HG03060 (cell line): ENCODE measurements at regions not wholly inside any gene's neighbourhood (a gene's known extent, or its start where the extent isn't known, plus 50 kb on each side); places are given as distances from the start of the nearest gene placed in this dataset.
"Not testable (repeated sequence)": the region's sequence is repeated elsewhere in the genome, so short reads cannot be mapped to it uniquely, and the experiment has no call there.

Experiments used
- ATAC-seq: cut with Tn5 transposase; IDR thresholded peaks from one replicate; pipeline ENCODE4 v1.9.1; 2021; ENCODE audit warnings: low read depth, moderate number of reproducible peaks; ENCODE audit not compliant: unreplicated experiment

DNA sequence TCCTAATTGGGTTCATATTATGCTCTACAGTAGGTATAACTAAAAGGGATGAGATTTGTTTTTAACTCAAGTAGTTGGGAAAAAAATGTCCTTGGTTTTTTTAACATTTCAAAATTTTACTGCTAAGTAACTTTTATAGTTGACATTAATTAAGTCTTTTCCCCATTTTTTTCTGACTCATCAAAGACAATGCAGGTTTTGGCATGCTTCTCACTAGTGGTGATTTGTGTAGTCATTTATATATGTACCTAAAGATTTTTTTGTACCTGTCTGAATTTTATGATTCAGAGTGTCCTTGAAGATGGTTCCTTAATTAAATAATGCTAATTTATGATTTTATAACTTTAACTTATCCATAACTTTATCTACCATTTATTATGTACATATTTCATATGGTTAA lies 882.3 kb upstream of the TMEFF2 start:
- ATAC-seq: no peak

DNA sequence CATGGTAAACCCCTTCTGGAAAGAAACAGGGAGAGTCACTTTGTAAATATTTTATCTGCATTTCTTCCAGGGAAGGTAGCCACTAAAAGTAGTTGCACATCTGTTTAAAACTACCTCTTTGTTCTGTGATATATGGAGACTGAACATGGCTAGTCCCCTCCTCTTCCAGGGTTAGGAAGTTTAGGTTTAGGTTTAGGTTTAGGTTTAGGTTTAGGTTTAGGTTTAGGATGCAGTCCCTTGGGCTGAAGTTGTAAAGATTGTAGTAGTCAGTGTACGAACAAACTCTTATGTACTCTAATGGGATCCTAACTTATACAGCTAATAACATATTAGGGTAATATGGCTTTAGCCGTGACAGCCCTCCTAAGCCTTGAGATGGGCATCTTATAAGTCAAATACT lies 880.2 kb upstream of the TMEFF2 start:
- ATAC-seq: no peak

DNA sequence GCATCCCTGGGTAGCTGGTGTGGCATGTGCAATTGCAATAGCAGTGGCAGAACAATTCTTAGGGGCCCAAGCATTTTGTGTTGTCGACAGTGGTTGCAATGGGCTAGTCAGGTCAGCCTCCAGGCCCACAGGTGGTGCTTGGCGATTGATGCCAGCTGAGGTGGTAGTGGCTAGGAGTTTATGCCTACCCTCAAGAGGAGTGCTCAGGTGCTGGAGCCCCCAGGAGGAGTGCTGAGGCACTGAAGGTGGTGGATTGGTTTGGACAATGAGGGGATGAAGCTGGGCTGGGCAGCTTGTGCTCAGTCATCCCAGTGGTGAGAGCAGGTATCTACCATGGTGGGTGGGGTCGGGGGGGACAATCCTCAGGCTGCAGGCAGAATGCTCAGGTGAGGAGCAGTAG lies 877.9 kb upstream of the TMEFF2 start:
- no peak for ATAC-seq

DNA sequence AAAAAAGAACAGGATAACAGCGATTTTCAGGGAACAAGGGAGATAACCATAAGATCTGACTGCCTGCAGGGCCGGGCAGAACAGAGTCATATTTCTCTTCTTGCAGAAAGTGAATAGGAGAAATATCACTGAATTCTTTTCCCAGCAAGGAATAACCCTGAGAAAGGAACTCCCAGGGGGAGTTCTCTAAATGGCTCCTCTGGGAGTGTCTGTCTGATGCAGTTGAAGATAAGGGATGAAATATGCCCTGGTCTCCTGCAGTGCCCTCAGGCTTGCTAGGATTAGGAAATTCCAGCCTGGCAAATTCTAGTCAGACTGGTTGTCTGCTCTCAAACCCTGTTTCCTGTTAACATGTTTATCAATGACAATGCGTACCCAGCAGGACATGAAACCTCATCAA lies 830.8 kb upstream of the TMEFF2 start:
- not testable (repeated sequence) for ATAC-seq

DNA sequence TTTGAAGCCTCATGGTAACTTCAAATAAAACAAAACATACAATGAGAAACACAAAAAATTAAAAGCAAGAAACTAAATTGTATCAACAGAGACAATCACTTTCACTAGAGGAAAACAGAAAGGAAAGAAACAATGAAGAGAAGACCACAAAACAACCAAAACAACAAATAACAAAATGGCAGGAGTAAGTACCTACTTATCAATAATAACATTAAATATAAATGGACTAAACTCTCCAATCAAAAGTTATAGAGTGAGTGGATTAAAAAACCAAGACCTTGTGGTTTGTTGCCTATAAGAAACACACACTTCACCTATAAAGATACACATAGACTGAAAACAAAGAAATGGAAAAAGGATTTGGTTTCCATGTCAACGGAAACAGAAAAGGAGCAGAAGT lies 830.1 kb upstream of the TMEFF2 start:
- ATAC-seq: no peak

DNA sequence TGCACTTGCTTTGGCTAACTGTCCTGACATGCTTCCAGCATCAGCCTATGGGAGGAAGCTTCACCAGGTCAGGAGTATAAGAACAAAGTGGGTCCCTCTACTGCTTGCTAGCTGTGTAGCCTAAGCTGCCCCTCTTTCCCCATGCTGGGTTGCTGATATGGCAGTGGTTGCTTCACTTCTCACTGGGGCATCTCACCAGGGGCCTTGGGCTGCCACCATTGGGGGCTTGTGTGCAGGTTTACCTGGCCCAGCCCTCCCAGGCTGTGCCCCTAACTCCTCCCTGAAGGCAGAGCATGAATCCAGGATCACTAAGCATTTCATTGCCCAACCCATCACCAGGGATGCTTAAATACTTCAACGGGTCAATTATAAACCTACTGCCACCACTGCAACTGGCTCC lies 817.1 kb upstream of the TMEFF2 start:
- no peak for ATAC-seq

DNA sequence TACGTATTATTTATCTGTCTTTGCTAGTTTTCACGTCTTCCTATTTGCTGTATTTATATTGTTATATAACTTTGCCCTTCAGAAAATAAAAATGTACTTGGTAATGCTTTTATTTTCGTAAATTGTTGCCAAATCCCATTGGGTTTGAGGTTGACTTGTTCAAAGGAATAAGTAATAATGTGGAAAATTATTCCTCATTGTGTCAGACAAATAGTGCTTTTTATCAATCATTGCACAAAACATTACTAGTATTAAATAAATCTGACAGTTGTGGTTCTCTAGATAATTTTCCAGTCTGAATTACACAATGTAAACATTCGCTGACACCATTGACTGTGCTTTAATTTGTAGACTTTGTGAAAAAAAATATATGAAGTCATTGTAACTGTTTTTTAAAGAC lies 798.3 kb upstream of the TMEFF2 start:
- ATAC-seq: no peak

DNA sequence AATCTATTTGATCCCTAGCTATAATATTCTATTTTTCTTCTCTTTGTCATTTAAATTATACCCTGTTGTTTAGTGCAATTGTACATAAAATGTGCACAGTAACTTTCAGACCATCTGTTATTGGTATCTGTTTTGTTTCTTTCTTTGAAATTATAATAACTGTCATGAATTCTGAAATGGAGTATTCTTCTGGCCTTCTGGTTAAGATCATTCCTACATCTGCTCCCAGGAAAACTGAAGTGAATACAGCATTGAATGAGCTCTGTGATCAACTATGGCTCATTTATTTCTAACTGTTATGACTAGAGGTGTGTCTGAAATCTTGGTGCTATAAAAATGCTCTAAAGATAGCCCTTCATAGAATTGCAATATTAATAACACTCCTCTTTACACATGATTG lies 788.4 kb upstream of the TMEFF2 start:
- no peak for ATAC-seq

DNA sequence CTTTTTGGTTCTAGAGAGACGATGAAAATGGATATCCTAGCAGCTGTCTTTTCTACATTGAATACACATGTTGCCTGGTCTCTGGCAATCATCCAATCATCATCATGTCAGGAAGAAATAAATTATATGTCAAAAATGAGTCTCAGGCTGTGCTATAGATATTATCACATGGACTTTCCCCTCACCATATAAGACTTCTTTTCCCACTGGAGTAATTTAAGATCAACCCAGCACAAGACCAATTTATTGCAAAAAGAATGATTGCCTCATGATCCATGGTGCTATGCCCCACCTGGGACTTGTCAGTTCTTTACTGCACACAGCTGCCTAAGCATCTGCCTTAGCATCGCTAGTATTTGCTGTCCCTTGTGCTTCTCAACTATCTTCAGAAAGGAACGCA lies 783.7 kb upstream of the TMEFF2 start:
- ATAC-seq: no peak

DNA sequence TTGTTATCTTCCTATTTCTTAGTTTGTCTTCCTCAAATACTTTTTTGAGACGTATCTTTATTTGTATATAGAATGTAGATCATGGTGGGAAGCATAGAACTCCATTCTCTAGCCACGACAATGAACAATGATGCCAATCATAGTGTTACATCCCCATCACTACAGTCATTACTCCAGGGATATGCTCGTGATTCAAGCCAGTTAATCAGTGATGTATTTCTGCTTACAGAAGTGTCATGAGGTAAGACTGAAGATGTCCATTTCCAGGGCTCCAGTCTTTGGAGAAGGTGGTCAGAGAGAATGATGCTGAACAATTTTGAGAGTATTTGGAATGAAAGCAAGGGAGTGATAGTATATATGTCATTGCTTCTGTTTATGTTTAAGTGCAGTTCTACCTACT lies 777.2 kb upstream of the TMEFF2 start:
- no peak for ATAC-seq

DNA sequence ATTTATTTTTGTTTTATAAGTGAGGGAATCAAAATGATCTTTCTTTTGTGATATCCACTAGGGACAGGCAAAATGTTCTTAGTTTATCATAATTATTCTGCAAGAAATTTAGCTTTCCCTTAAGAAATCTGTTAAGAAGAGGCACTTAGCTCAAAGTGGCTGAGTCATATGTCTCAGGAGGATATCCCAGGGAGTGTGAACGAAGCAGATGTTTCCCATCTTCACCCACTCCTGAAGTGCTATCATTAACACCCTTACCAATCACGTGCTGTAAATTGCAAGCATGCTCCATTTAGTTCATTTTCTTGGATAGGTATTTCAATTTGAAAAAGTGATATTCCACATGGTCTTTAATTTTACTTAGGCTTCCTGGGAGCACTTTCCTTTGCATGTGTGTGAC lies 774.3 kb upstream of the TMEFF2 start:
- ATAC-seq: no peak

DNA sequence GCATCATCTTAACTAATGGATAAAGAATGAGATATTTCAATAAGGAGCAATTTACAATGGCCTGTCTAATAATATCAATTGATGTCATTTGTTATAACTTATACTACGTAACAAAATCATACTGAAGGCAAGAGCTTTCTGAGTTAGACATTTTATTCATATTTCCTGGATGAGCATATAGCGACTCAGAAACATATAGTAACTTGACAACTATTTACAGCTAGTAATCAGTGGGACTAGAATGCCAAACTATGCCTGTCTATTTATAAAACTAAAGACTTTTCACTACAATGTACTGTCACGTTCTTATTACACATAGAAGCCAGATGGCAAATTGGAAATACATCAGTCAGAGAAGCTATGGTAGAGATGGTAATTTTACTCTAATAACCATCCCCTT lies 766.2 kb upstream of the TMEFF2 start:
- no peak for ATAC-seq

DNA sequence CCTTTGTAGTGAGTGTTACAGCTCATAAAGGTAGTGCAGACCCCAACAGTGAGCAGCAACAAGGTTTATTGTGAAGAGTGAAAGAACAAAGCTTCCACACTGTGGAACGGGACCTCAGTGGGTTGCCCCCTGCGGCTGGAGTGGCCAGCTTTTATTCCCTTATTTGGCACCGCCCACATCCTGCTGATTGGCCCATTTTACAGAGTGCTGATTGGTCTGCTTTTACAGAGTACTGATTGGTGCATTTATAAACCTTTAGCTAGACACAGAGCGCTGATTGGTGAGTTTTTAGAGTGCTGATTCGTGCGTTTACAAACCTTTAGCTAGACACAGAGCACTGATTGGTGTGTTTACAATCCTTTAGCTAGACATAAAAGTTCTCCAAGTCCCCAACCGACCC lies 763.9 kb upstream of the TMEFF2 start:
- not testable (repeated sequence) for ATAC-seq

DNA sequence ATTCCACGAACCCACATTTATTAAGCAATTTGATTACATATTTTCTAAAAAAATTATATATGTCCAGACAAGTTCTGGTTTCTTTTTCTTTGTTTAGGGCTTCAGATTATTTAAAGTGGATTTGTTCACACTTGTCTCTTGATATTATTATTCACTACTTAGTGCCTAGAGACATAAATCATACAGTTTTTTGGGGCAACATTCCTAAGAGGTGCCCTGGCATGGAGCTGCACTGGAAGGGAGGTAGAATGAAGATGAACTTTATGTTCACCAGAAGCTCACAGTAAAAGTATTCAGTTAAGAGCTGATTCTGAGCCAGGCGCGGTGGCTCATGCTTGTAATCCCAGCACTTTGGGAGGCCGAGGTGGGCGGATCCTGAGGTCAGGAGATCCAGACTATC lies 762.7 kb upstream of the TMEFF2 start:
- ATAC-seq: no peak

DNA sequence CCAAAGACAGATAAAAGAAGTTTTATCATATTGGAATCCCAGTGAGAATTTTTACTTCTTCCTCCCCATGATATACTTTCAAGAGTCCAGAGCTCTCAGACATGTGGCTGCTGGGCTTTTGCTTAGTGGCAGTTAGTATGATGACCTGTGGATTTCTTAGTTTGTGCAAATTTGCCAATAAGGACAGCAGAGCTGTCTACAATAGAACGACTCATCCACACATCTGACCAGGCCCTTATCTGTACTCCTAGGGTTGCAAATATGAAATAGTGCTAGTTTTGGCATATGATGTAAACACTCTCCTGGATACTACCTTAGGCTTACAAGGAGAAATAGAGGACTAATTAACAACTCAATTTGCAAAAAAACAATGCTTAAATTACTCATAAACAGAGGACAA lies 758.4 kb upstream of the TMEFF2 start:
- ATAC-seq: no peak

DNA sequence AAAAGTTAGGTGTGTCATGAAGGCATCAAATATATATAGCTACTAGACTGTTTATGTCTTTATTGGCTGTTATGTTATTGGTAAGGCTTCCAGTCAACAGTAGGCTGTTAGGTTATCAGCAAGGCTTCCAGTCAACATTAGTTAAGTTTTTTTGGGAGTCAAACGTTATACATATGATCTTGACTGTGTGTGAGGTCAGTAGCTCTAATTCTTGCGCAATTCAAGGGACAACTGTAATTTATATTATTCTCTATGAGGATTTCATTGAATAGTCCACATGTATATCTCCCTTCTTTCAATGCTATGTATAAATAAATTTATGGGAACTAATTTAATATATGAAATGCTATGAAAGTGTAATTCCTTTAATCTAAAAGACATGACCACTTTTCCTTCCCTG lies 757.5 kb upstream of the TMEFF2 start:
- ATAC-seq: no peak

DNA sequence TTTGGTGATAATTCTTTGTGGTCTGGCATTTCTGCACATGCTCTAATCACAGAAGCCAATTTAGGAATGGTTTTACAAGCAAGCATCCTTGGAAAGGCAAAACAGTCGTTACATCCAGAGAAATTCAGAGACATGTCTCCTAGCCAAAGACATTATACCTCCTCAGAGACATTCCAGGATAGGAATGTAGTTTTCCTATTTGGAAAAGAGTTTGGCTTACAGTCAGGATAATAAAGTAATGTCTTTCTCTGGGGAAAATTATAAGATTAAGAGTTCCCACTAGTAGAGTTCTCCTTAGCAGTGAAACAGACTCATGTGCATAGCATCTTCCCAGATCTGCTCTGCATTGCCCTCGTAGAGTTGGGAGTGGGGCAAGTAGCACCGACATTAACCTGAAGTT lies 753.6 kb upstream of the TMEFF2 start:
- ATAC-seq: no peak

DNA sequence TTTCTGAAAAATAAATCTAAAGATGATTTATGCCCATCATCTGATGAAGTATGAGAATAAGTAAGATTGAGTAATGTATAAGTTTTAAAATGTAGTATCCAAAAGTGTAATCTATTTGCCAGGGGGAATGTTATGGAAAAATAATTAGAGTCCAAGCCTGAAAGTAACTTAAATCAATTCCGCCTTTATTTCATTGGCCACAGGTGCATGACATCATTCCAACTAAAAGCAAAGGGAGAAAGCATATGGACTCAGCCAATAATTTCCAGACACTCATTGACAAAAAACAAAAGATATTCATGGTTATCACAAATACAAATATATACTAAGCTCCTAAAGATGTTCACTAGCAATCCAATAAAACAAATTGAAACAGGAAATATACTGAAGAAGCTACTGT lies 752.6 kb upstream of the TMEFF2 start:
- ATAC-seq: no peak

DNA sequence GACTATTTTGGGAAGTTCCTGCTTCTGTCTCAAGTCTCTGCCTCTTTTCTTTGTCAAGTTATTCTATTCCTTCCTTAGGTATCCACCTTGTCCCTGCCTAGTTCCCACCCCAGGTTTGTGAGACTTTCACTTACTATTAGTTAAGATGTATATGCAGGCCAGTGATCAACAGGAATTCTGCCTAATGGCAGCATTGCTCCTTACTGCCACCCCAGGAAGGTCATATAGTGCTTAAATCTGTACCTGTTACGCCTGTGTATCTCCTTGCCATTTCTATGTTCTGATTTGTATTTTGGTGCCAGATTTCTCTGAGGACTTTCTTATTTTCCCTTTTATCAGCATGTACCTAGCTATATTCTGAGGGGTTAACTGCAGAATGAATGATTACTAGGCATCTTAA lies 746.0 kb upstream of the TMEFF2 start:
- no peak for ATAC-seq

DNA sequence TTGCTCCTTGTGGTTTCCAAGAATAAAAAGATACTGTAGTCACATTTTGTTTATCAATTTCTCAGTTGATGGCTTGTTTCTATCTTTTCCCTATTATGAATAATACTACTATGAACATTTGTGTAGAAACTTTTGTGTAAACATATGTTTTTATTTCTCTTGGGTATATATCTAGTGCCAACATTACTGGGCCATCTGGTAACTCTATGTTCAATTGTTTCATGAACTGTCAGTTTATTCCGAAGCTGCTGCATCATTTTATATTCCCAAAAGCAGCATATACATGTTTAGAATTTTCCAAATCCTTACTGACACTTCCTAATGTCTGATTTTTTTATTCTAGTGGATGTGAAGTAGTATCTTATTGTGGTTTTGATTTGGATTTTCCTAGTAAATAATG lies 737.6 kb upstream of the TMEFF2 start:
- ATAC-seq: no peak

DNA sequence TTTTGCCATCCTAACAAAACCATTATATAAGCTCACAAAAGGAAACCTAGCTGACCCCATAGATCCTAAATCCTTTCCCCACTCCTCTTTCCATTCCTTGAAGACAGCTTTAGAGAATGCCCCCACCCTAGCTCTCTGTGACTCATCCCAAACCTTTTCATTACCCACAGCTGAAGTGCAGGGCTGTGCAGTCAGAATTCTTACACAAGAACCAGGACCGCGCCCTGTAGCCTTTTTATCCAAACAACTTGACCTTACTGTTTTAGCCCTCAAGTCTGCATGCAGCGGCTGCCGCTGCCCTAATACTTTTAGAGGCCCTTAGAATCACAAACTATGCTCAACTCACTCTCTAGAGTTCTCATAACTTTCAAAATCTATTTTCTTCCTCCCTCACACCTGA lies 726.9 kb upstream of the TMEFF2 start:
- not testable (repeated sequence) for ATAC-seq

DNA sequence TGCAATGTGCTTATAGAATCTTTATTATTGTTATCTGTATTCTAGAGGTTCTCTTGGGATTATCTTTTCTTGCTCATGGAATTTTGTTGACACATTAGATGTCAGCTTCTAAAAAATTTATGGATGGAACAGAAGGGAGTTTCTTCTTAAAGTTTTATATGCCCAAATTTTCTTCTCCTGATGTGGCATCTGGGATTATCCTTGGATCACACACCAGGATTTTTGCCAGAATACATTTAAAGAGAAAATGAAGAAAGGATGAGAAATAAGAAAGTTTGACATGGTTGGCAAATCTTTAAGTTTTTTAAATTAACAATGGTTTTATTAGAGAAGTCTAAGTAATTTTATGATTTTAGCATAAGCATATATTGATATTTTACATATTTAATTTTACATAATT lies 706.7 kb upstream of the TMEFF2 start:
- ATAC-seq: no peak

DNA sequence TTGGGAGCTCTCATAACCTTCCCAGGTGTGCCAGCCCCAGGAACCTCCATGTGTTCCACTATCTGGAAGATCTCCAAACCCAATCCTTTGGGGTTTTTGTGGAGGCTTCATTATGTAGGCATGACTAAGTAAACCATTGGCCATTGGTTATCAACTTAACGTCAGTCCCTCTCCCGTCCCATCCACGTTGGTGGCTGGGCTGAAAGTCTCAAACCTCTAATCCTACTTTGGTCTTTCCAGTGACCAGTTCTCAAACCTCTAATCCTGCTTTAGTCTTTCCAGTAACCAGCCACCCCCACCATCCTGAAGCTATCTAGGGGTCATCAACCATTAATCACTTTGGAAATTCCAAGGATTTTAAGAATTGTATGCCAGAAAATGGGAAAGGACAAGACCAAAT lies 704.7 kb upstream of the TMEFF2 start:
- ATAC-seq: no peak

DNA sequence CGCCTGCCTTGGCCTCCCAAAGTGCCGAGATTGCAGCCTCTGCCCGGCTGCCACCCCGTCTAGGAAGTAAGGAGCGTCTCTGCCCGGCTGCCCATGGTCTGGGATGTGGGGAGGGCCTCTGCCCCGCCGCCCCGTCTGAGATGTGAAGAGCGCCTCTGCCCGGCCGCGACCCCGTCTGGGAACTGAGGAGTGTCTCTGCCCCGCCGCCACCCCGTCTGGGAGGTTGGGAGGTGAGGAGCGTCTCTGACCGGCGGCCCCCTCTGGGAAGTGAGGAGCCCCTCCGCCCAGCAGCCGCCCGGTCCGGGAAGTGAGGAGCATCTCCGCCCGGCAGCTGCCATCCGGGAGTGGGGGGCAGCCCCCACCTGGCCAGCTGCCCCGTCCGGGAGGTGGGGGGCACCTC lies 699.2 kb upstream of the TMEFF2 start:
- ATAC-seq: not testable (repeated sequence)
